ENCODE measurements at regions not wholly inside any gene's neighbourhood (a gene's known extent, or its start where the extent isn't known, plus 50 kb on each side); places are given as distances from the start of the nearest gene placed in this dataset.

DNA sequence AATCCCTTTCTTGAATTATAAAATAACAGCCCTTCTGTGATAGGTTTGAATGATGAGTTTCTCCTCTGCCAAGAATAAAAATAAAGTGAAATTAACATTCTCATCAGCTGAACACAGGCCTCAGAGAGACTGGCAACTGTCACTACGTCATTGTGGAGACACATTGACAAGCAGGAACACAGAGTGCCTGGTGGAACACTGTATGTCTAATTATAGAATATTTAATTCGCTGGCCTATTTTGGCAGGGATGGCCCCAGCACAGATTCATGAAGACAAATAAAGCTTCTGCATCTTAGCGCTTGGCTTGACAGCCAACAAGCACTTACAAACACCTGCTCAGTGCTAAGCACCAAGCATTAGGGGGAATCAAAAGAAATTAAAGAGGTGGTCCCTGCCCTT is 52.0 kb upstream of the SMYD2 start:
- Histone ChIP-seq H3K9ac (ENCODE audit: low read depth, low read length) (no peak overlapping the region), H3K4me1 (ENCODE audit: control insufficient read depth, insufficient read depth, low read length) (peaks cover 15% of the 10 kb centered on the region), H3K27me3 (ENCODE audit: control insufficient read depth, insufficient read depth, low read length) (peaks cover 16% of the 10 kb centered on the region), H3K36me3 (ENCODE audit: control insufficient read depth, insufficient read depth, low read length) (no peaks in the 10 kb centered on the region), H3K4me3 (ENCODE audit: low read depth, low read length) (no peak overlapping the region), H3K9me3 (ENCODE audit: control insufficient read depth, insufficient read depth, low read length) (no peaks in the 10 kb centered on the region), H3K27ac (ENCODE audit: low read depth, low read length) (no peak overlapping the region)

DNA sequence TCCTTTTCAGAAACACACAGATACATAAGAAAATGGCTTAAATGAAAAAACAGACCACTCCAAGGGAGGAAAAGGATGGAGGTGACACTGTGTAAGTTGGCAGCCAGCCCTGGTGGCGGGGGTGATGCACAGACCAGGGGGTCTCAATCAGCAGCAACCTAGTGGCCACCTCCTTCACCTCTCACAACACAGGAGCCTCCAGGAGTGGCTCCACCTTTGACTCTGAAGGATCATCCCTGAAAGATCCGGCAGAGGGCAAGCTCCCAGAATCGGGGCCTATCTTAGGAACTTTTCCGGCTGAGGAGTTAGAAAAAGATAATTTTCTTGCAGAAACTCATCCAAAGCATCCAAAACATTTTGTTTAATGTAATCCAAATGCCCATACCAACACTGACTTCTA is 51.2 kb upstream of the SMYD2 start:
- H3K27me3 ChIP-seq (ENCODE audit: control insufficient read depth, insufficient read depth, low read length): peaks cover 8% of the 10 kb centered on the region
- H3K9me3 ChIP-seq (ENCODE audit: control insufficient read depth, insufficient read depth, low read length): no peaks in the 10 kb centered on the region
- peaks cover 9% of the 10 kb centered on the region for H3K4me1 ChIP-seq (ENCODE audit: control insufficient read depth, insufficient read depth, low read length)
- H3K27ac ChIP-seq (ENCODE audit: low read depth, low read length): no peak overlapping the region
- H3K4me3 ChIP-seq (ENCODE audit: low read depth, low read length): no peak overlapping the region
- H3K9ac ChIP-seq (ENCODE audit: low read depth, low read length): no peak overlapping the region
- no peaks in the 10 kb centered on the region for H3K36me3 ChIP-seq (ENCODE audit: control insufficient read depth, insufficient read depth, low read length)

All from HUES48 (cell line).